Lung microvascular endothelial cell (primary cell): ENCODE measurements at regions not wholly inside any gene's neighbourhood (a gene's known extent, or its start where the extent isn't known, plus 50 kb on each side); places are given as distances from the start of the nearest gene placed in this dataset.
"Not testable (repeated sequence)": the region's sequence is repeated elsewhere in the genome, so short reads cannot be mapped to it uniquely, and the experiment has no call there.

Experiments
- DNase-seq, 2 donors: peaks; one replicate each; pipeline versions ENCODE4 v3.0.0 to v3.0.0-alpha.2; 2010; ENCODE audit warnings: low read depth in 2 of 2

DNA sequence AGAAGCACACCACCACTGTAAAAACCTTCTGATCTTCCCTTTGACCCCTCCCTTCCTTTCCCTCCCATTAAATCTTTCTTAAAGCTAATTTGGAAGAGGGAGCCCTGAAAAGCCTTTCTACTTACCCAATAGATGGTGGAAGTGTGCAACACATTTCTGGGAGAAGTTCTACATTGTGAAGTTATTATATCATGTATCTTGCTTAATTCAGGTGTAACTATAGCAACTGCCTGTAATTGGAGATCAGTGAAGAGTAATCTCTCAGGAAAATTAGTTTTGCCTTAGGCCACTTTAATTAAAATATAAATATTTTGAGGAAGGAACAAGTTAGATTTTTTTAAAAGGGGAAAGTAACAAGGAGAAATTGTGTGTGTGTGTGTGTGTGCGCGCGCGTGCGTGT, 266.0 kb downstream of the SH3BP4 start:
- no peak for DNase-seq

DNA sequence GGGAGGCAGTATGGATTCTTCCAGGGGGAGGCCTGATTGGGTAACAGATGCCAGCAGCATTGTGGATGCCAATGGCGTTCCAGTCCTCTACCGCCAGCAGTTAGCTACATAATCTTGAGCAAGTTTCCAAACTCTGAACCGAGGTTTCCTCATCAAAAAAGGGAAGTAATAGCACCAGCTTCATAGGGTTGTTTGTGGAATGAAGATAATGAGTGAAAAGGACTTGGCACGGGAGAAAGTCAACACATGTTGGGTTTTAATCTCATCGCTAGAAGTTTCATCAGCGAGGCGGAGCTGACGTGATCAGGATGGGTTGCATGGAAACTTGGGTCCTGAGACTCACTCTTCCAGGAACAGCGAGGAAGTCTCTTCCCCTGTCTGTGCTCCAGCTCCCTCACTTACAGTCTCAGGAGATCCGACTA, 266.7 kb downstream of the SH3BP4 start:
- DNase-seq: no peak

GRCh38 chr2:235219048-235219447, 267.2 kb downstream of the SH3BP4 start:
- DNase-seq: no peak

DNA sequence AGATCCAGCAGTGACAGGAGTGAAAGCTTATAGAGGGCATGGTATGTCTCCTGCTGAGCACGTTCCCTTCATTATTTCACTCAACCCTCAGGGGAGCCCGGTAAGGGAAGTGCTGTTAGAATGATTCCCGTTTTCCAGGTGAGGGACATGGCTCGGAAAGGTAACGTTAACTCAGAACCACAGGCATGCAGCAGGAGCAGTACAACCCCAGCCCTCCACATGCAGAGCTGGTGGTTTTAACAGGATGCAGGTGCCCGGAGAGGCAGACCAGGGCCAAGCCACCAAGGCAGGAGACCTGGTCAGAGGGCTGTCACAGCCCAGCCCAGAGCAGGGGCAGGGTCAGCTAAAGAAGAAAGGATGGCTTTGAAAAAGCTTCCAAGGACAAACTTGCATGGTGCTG, 268.5 kb downstream of the SH3BP4 start:
- no peak for DNase-seq

DNA sequence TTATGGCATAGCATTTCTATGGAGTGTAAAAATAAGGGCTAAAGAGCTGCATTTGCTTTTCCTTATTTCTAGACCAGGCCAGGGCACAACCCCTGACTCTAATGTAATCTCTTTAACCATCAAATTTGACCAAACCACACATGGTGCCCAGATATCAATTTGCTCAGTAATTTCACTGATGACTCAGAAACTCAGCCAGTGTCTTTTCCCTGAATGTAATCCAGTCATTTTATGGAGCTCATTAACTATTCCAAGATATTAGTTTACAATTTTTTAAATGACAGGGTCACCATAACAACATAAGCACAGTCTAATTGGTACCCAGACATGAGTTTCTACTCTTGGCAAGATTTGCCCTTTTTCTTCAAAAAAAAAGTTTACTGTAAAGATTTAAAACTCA, 270.8 kb upstream of the AGAP1 start:
- DNase-seq: no peak

DNA sequence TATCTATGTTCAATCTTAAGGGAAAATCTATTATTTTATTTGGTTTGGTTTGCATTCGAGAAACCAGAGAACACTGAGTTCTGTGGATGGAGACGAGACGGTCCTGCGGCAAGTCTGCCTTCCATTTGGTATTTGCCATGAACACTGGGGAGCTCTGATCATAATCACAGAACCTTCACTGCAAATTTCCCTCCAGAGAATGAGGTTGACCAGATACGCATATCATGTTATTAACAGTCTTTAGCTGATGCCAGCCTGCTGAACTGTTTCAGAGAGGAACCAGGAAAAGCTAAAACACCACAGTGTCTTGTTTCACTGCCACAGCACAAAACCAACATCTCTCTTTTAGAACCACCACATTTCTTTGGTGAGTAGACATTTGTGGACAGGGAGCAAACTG, 269.4 kb upstream of the AGAP1 start:
- DNase-seq: no peak

DNA sequence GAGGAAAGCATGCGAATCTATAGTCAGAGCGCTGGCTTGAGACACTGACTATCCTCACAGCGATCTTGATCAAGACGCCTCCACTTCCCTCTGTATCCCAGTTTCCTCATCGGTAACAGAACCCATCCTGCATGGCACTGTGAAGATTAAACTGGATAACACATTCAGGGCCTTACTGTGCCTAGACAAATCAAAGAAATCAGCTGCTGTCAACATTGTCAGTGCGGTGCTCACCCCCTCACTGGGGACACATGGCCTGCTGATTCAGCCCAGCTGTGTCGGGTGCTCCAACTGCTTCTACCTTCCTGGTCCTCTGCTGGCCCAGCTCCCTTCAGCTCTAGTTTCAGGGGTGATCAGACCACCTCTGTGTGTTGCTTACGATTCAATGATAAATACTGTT, 268.6 kb upstream of the AGAP1 start:
- no peak for DNase-seq

- no peak for DNase-seq
Observed at GRCh38 chr2:235227590-235227989, 266.3 kb upstream of the AGAP1 start.

DNA sequence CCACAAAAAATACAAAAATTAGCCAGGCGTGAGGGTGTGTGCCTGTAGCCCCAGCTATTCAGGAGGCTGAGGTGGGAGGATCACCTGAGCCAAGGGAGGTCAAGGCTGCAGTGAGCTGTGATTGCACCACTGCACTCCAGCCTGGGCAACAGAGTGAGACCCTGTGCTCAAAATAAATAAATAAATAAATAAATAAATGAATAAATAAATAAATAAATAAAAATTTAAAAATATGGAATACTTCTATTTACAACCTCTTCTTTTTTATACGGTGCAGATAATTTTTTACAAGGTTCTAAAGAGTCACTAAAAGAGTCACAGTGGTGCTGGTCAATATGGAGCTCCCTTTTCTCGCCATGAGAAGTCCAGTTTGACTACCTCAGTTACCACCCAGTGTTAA, 265.4 kb upstream of the AGAP1 start:
- DNase-seq: not testable (repeated sequence)

GRCh38 chr2:235229236-235229635, 264.6 kb upstream of the AGAP1 start:
- DNase-seq: no peak

- DNase-seq: no peak
Observed at GRCh38 chr2:235230821-235231601, 262.8 kb upstream of the AGAP1 start.

DNA sequence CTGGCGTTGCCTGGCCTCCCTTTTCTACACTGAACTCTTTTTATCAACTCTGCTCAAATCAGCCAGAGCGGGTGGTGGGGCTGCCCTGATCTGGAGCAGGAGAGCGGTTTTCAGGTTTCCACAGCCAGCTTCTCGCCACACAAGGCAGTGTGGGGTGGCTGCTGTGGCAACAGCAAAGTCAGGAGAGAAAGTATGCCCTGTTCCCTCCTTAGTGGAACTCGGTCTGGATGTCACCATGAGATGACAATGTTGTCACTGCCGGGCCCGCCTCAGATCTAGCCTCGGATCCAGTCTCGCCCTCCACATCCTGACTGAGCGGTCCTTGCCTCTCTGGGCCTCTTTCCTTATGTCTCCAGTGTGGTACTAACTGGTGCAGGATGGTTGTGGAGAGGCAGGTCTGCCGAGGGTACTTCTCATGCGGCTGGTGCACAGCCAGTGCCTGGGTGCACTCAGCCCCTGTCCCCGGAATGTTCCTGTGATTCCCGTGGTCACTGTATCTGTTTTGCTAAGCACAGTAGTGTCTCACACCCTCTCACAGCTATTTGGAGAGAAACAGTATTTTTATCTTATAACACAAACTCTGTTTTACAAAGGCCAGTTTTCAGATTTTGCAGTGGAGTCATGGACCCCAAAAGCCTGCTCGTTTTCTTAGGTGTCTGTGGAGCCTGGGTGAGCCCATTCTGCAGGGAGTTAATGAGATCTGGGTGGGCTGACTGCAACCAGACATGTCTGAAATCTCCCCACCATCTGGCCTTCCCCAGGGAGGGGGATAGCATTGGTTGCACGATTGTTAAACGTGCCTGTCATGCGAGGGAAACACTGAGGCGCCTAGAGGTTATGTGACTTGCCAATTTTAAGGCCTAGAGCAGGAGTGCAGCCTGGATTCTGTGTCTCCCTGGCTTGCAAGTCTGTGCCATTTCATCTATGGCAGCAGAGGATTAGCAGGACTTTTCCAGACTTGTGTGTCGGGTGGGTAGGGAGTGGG, 261.1 kb upstream of the AGAP1 start:
- no peak for DNase-seq

- DNase-seq: no peak
Observed at GRCh38 chr2:235234736-235235135, 259.1 kb upstream of the AGAP1 start.

GRCh38 chr2:235235977-235236767, 257.7 kb upstream of the AGAP1 start:
- DNase-seq: peak in 1 of 2 donors; percentile 8

- DNase-seq: peak in 1 of 2 donors; percentile 53
Observed at GRCh38 chr2:235238537-235238936, 255.3 kb upstream of the AGAP1 start.

GRCh38 chr2:235240574-235240973, 253.3 kb upstream of the AGAP1 start:
- DNase-seq: no peak

DNA sequence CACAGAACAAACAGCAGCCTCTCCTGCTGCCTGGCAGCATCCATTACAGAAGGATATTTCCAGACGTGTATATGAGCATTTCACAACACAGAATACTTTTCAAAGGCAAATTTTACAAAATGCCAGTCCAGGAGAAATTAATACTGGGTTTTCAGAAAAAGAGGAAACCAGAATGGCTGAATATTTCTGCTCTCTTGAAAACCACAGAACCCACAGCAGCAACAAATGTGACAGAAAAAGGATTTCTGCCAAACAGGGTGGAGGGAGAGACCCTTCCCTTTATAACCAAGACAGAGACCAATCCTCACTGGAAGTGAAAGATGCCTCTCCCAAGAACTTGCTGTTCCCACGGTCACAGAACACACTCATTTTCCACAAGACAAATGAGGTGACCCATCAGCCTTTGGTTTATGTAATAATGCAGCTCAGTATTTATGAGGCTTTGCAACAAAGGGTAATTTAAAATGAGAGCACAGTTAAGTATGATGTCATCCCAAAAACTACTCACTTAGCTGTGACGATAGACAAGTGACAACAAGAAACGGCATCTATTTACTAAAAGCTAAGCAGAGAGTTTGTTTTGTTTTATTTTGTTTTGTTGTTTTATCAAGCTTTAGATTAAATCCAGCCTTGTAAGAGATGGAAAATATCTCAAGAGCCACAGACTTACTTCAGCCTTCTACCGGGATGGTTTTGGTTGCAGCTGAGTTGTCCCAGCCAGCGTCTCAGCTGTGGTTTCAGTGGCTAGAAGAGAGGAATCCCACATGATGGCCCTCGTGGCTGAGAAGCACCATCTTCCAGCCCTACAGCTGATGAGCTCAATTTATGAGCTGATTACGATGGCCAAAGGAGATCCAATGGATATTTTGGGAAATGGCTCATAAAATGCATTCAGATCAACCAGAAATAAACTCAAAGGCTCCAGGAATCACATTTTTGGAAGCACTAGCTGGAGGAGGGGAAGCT, 249.3 kb upstream of the AGAP1 start:
- no peak for DNase-seq

DNA sequence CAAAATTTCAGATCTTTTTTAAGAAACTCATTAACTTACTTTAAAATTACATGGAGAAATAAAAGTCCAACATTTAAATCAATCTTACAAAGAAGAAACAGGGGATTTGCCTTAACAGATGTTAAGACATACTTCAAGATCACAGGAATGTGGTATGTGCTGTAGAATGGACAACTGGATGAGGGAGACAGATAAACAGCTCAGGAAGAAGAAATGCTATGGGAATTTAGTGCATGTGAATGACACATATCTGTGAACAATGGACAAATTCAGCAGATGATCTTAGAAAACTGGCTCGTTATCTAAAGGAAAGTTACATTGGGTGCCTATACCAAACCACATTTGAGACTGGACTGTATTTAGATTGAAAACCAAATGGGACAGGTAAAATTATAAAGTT, 246.8 kb upstream of the AGAP1 start:
- DNase-seq: no peak

- no peak for DNase-seq
Observed at GRCh38 chr2:235255693-235256092, 238.2 kb upstream of the AGAP1 start.

DNA sequence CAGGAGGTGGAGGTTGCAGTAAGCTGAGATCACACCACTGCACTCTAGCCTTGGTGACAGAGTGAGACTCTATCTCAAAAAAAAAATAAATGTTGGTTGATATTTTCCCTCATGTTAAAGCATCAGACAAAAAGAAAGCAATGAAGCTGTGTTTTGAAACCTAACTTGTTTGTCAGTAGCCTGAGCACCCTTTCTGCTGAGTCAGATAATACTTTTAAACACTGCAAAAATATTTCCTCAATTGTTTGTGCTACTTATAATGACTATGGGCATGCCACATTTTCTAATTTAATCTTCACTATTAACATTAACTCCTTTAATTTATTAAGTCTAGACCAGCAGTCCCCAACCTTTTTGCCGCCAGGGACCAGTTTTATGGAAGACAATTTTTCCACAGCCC, 236.3 kb upstream of the AGAP1 start:
- DNase-seq: no peak

DNA sequence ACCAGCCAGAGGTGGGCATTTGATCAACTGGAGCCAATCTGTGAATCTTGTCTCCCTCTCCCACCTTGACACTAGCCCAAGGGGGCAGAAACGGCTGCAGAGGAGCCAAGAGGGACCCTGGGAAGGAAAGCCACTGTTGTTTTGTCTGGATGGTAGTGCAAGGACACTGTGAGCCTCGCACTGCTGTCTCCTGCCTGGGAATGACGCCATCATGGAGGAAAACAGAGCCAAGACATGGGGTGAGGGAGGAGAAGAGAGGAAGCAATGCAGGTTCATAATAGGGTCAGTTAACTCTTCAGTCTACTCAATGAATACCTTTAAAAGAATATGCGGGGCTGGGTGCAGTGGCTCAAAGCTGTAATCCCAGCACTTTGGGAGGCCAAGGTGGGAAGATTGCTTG, 231.1 kb upstream of the AGAP1 start:
- DNase-seq: no peak
